ENCODE measurements at regions not wholly inside any gene's neighbourhood (a gene's known extent, or its start where the extent isn't known, plus 50 kb on each side); places are given as distances from the start of the nearest gene placed in this dataset.
"Not testable (repeated sequence)": the region's sequence is repeated elsewhere in the genome, so short reads cannot be mapped to it uniquely, and the experiment has no call there.

DNA sequence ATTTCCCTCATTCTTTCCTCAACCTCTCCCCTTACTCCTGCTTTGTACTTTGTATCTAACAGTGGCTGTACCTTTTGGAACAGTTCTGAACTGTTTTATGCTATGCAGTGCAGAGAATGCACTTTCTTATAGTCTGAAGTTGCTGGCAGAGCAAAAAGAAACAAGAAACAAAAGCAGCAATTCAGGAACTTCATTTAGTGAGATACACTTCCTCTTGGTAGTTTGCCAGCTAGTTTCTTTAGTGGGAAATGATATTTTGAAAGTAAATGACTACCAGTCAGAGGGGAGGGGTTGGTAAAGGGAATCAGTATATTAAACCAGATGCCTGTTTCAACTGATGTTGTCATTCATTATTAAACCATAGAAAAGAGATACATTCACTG is 55.0 kb upstream of the CHD2 start:
- Mint-ChIP-seq H3K27ac (peak overlapping the region; percentile 87 to 100 (median 88)), H3K9me3 (no peaks in the 10 kb centered on the region), H3K4me3 (peak overlapping the region; percentile 1 to 76 (median 65)), H3K27me3 (no peaks in the 10 kb centered on the region), H3K4me1 (peaks cover 12 to 67% (median 45%) of the 10 kb centered on the region in 4 donors), H3K36me3 (no peaks in the 10 kb centered on the region)
- Histone ChIP-seq H3K27me3 (ENCODE audit: control insufficient read depth, insufficient read depth, low read length) (no peaks in the 10 kb centered on the region), H3K4me1 (ENCODE audit: control insufficient read depth, insufficient read depth, low read length, poor library complexity, severe bottlenecking) (peaks cover 22% of the 10 kb centered on the region), H3K27ac (ENCODE audit: insufficient read depth, low read length, poor library complexity, severe bottlenecking) (peak overlapping the region; percentile 60), H3K9me3 (ENCODE audit: control insufficient read depth in 2 of 2, low read length in 2 of 2) (no peaks in the 10 kb centered on the region), H3K36me3 (ENCODE audit: control insufficient read depth, insufficient read depth, low read length) (no peaks in the 10 kb centered on the region), H3K4me3 (ENCODE audit: low read depth, low read length) (peak overlapping the region; percentile 69)
- ATAC-seq (ENCODE audit: low read depth in 2 of 2) (peak; percentile 44 to 56), DNase-seq (peak in 2 of 3 donors; percentile 49 to 66)

DNA sequence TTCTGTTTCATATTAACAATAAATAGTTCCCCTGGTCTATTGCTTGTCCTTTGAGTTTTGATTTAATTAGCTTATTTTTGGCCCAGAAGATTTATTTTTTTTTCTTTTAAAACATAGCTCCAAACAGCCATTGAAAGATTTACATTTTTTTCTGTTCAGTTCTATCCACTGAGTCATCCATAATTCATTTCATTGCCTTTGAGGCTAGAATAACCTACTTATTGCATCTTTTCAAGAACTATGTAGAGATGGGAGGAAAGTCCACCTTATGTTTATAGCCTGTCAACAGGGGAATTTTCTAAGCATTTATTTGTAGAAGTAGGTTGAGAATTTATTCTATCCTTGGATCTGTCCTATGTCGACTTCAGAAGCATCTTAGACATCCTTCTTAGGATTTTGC is 53.4 kb upstream of the CHD2 start:
- Mint-ChIP-seq H3K36me3 (no peaks in the 10 kb centered on the region), H3K9me3 (no peaks in the 10 kb centered on the region), H3K27me3 (no peaks in the 10 kb centered on the region), H3K4me1 (peaks cover 12 to 69% (median 46%) of the 10 kb centered on the region in 4 donors), H3K4me3 (no peak overlapping the region), H3K27ac (peak overlapping the region in 2 of 3 donors; percentile 53 to 67)
- Histone ChIP-seq H3K27me3 (ENCODE audit: control insufficient read depth, insufficient read depth, low read length) (no peaks in the 10 kb centered on the region), H3K36me3 (ENCODE audit: control insufficient read depth, insufficient read depth, low read length) (no peaks in the 10 kb centered on the region), H3K27ac (ENCODE audit: insufficient read depth, low read length, poor library complexity, severe bottlenecking) (no peak overlapping the region), H3K4me1 (ENCODE audit: control insufficient read depth, insufficient read depth, low read length, poor library complexity, severe bottlenecking) (peaks cover 17% of the 10 kb centered on the region), H3K9me3 (ENCODE audit: control insufficient read depth in 2 of 2, low read length in 2 of 2) (no peaks in the 10 kb centered on the region), H3K4me3 (ENCODE audit: low read depth, low read length) (no peak overlapping the region)
- ATAC-seq (ENCODE audit: low read depth in 2 of 2) (no peak), DNase-seq (no peak)

DNA sequence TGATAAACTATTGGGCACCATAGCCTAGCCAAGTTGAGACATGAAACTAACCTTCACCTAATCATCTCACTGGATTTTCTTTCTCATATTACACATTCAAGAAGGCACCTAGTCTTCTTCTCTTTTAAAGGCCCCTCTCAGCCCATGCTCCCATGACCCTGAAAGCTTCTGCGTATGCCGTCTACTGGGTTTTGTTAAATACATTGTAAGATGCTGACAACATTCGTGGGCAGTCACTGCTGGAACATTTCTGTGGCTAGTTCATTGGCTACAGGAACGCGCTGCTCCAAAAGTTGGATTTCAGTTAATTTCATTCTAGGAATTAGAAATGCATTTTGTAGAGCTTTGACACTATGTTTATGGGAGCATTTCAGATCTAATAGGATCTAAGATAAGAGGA is 52.3 kb upstream of the CHD2 start:
- Histone ChIP-seq H3K4me3 (ENCODE audit: low read depth, low read length) (no peak overlapping the region), H3K36me3 (ENCODE audit: control insufficient read depth, insufficient read depth, low read length) (no peaks in the 10 kb centered on the region), H3K27me3 (ENCODE audit: control insufficient read depth, insufficient read depth, low read length) (no peaks in the 10 kb centered on the region), H3K4me1 (ENCODE audit: control insufficient read depth, insufficient read depth, low read length, poor library complexity, severe bottlenecking) (peaks cover 17% of the 10 kb centered on the region), H3K9me3 (ENCODE audit: control insufficient read depth in 2 of 2, low read length in 2 of 2) (no peaks in the 10 kb centered on the region), H3K27ac (ENCODE audit: insufficient read depth, low read length, poor library complexity, severe bottlenecking) (no peak overlapping the region)
- Mint-ChIP-seq H3K27me3 (no peaks in the 10 kb centered on the region), H3K4me3 (peak overlapping the region in 1 of 4 donors; percentile 26), H3K9me3 (no peaks in the 10 kb centered on the region), H3K27ac (peak overlapping the region; percentile 52 to 90 (median 76)), H3K36me3 (no peaks in the 10 kb centered on the region), H3K4me1 (peaks cover 12 to 69% (median 46%) of the 10 kb centered on the region in 4 donors)
- no peak for DNase-seq
- ATAC-seq (ENCODE audit: low read depth in 2 of 2): no peak

- Histone ChIP-seq H3K27me3 (ENCODE audit: control insufficient read depth, insufficient read depth, low read length) (no peaks in the 10 kb centered on the region), H3K27ac (ENCODE audit: insufficient read depth, low read length, poor library complexity, severe bottlenecking) (no peak overlapping the region), H3K36me3 (ENCODE audit: control insufficient read depth, insufficient read depth, low read length) (no peaks in the 10 kb centered on the region), H3K9me3 (ENCODE audit: control insufficient read depth in 2 of 2, low read length in 2 of 2) (no peaks in the 10 kb centered on the region), H3K4me1 (ENCODE audit: control insufficient read depth, insufficient read depth, low read length, poor library complexity, severe bottlenecking) (peaks cover 17% of the 10 kb centered on the region), H3K4me3 (ENCODE audit: low read depth, low read length) (no peak overlapping the region)
- Mint-ChIP-seq H3K27me3 (no peaks in the 10 kb centered on the region), H3K36me3 (no peaks in the 10 kb centered on the region), H3K4me3 (peak overlapping the region in 2 of 4 donors; percentile 26 to 66), H3K4me1 (peaks cover 12 to 72% (median 47%) of the 10 kb centered on the region in 4 donors), H3K27ac (peak overlapping the region; percentile 73 to 90 (median 86)), H3K9me3 (no peaks in the 10 kb centered on the region)
- ATAC-seq (ENCODE audit: low read depth in 2 of 2): no peak
- no peak for DNase-seq
These were observed 51.7 kb upstream of the CHD2 start for GRCh38 chr15:92848464-92848851.

GRCh38 chr15:92848852-92849598 is 51.1 kb upstream of the CHD2 start:
- H3K9me3 Mint-ChIP-seq: no peaks in the 10 kb centered on the region
- peak in 2 of 3 donors; percentile 40 to 83 for DNase-seq
- no peaks in the 10 kb centered on the region for H3K27me3 ChIP-seq (ENCODE audit: control insufficient read depth, insufficient read depth, low read length)
- H3K27me3 Mint-ChIP-seq: no peaks in the 10 kb centered on the region
- H3K4me1 ChIP-seq (ENCODE audit: control insufficient read depth, insufficient read depth, low read length, poor library complexity, severe bottlenecking): peaks cover 17% of the 10 kb centered on the region
- peaks cover 12 to 71% (median 47%) of the 10 kb centered on the region in 4 donors for H3K4me1 Mint-ChIP-seq
- H3K36me3 Mint-ChIP-seq: no peaks in the 10 kb centered on the region
- H3K36me3 ChIP-seq (ENCODE audit: control insufficient read depth, insufficient read depth, low read length): no peaks in the 10 kb centered on the region
- no peak overlapping the region for H3K27ac ChIP-seq (ENCODE audit: insufficient read depth, low read length, poor library complexity, severe bottlenecking)
- peak overlapping the region; percentile 53 for H3K4me3 ChIP-seq (ENCODE audit: low read depth, low read length)
- H3K27ac Mint-ChIP-seq: peak overlapping the region; percentile 74 to 90 (median 86)
- no peaks in the 10 kb centered on the region for H3K9me3 ChIP-seq (ENCODE audit: control insufficient read depth in 2 of 2, low read length in 2 of 2)
- H3K4me3 Mint-ChIP-seq: peak overlapping the region; percentile 18 to 78 (median 59)
- peak; percentile 90 to 95 for ATAC-seq (ENCODE audit: low read depth in 2 of 2)

DNA sequence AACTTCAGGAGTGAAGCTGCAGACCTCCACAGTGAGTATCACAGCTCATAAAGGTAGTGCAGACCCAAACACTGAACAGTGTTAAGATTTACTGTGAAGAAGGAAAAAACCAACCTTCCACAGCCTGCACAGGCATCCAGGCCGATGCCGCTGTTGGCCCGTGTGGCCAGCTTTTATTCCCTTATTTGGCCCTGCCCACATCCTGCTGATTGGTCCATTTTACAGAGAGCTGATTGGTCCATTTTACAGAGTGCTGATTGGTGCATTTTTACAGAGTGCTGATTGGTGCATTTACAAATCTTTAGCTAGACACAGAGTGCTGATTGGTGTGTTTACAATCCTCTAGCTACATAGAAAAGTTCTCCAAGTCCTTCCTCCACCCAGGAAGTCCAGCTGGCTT is 49.9 kb upstream of the CHD2 start:
- not testable (repeated sequence) for ATAC-seq (ENCODE audit: low read depth in 2 of 2)

More for the DNA sequence above, 49.9 kb upstream of the CHD2 start:
- not testable (repeated sequence) for H3K9me3 ChIP-seq (ENCODE audit: control insufficient read depth in 2 of 2, low read length in 2 of 2); H3K36me3 Mint-ChIP-seq; H3K36me3 ChIP-seq (ENCODE audit: control insufficient read depth, insufficient read depth, low read length); H3K27me3 ChIP-seq (ENCODE audit: control insufficient read depth, insufficient read depth, low read length); DNase-seq; H3K9me3 Mint-ChIP-seq; H3K27me3 Mint-ChIP-seq; H3K4me3 ChIP-seq (ENCODE audit: low read depth, low read length); H3K27ac ChIP-seq (ENCODE audit: insufficient read depth, low read length, poor library complexity, severe bottlenecking); H3K4me1 ChIP-seq (ENCODE audit: control insufficient read depth, insufficient read depth, low read length, poor library complexity, severe bottlenecking)
- Mint-ChIP-seq H3K4me3 (peak overlapping the region; percentile 12 to 52 (median 28)), H3K27ac (peak overlapping the region; percentile 14 to 90 (median 65)), H3K4me1 (peaks cover 7 to 65% (median 42%) of the 10 kb centered on the region in 4 donors)

All from CD4-positive, CD25-positive, alpha-beta regulatory T cell (primary cell).